H1 (cell line): ENCODE measurements at regions not wholly inside any gene's neighbourhood (a gene's known extent, or its start where the extent isn't known, plus 50 kb on each side); places are given as distances from the start of the nearest gene placed in this dataset.

Experiments used
- CTCF ChIP-seq, 3 experiments: IDR thresholded peaks; 1 replicate in 2 of 3; 2 replicates in 1 of 3; pipeline versions ENCODE4 v1.5.1 to v1.6.1; 2011; ENCODE audit warnings: low read length in 3 of 3, mild to moderate bottlenecking in 3 of 3, inconsistent platforms in 2 of 3, low read depth in 1 of 3, moderate library complexity in 1 of 3; ENCODE audit not compliant: insufficient read depth in 1 of 3; ENCODE audit errors: control extremely low read depth in 1 of 3
- EZH2 ChIP-seq: fragments of 200-600 bp; sonication (generic); IDR thresholded peaks from 2 replicates; pipeline ENCODE4 v1.7.1; 2012; ENCODE audit warnings: low read depth, mild to moderate bottlenecking, moderate library complexity, low read length, inconsistent platforms; ENCODE audit not compliant: severe bottlenecking
- FOSL1 ChIP-seq: IDR thresholded peaks from 2 replicates; pipeline ENCODE4 v1.6.1; 2011; ENCODE audit warnings: mild to moderate bottlenecking, low read depth, low read length, moderate library complexity; ENCODE audit not compliant: insufficient read depth
- JUN ChIP-seq: IDR thresholded peaks from 2 replicates; pipeline ENCODE4 v1.6.1; 2011; ENCODE audit warnings: low read depth, mild to moderate bottlenecking, improper control_type of control experiment, low read length
- MAFK ChIP-seq: IDR thresholded peaks from 2 replicates; pipeline ENCODE4 v1.6.1; 2012; ENCODE audit warnings: low read depth, mild to moderate bottlenecking, improper control_type of control experiment, low read length
- POLR2A ChIP-seq, 2 experiments: IDR thresholded peaks; 1 replicate in 1 of 2; 2 replicates in 1 of 2; pipeline ENCODE4 v1.6.1; 2011; ENCODE audit warnings: low read depth in 2 of 2, low read length in 2 of 2, mild to moderate bottlenecking in 2 of 2; ENCODE audit errors: control extremely low read depth in 1 of 2
- SP1 ChIP-seq: IDR thresholded peaks from 2 replicates; pipeline ENCODE4 v1.6.1; 2011; ENCODE audit warnings: low read depth, low read length
- TCF12 ChIP-seq: IDR thresholded peaks from 2 replicates; pipeline ENCODE4 v1.6.1; 2011; ENCODE audit warnings: low read depth, mild to moderate bottlenecking, low read length

GRCh38 chr2:12183032-12183645, 436.7 kb downstream of the LPIN1 start:
- TF ChIP-seq CTCF (IDR thresholded peaks at IDR 0.05; ENCODE audit: control extremely low read depth in 1 of 3, insufficient read depth in 1 of 3, low read depth in 1 of 3, low read length in 3 of 3) (no peak), TCF12 (no peak), POLR2A (IDR thresholded peaks at IDR 0.05; ENCODE audit: control extremely low read depth in 1 of 2, low read depth in 2 of 2, low read length in 2 of 2) (no peak), EZH2 (no peak), JUN (no peak), SP1 (no peak), FOSL1 (no peak), MAFK (no peak)
